CD4-positive, alpha-beta T cell (primary cell): ENCODE measurements at regions not wholly inside any gene's neighbourhood (a gene's known extent, or its start where the extent isn't known, plus 50 kb on each side); places are given as distances from the start of the nearest gene placed in this dataset.

ENCODE experiments used
- ATAC-seq: fragments of 200-7000 bp; cut with Tn5 transposase; one replicate; pipeline ENCODE4 v1.10.0; 2022; ENCODE audit warnings: mild to moderate bottlenecking; ENCODE audit not compliant: poor library complexity
- CTCF ChIA-PET: fragments of 350-600 bp; sonication (Branson Sonifier 250); formaldehyde crosslinking; loops from one replicate; lab custom pipeline; 2021; ENCODE audit warnings: antibody characterized with exemption, inconsistent platforms; lab: Charles Lee
- POLR2A ChIA-PET: fragments of 350-600 bp; sonication (Branson Sonifier 250); formaldehyde crosslinking; loops from one replicate; lab custom pipeline; 2021; ENCODE audit warnings: antibody characterized with exemption, inconsistent platforms; lab: Charles Lee
- DNase-seq, 14 experiments: peaks; one replicate each; pipeline ENCODE4 v3.0.0-alpha.2; 2013 to 2020; ENCODE audit warnings: mixed read lengths in 2 of 14
- H3K27ac ChIP-seq, 2 donors: one replicate each; pipeline versions ENCODE4 v1.5.1 to v1.7.0; 2013; ENCODE audit warnings: low read length in 2 of 2, low read depth in 1 of 2, mild to moderate bottlenecking in 1 of 2
- H3K27me3 ChIP-seq, 2 experiments: 1 replicate in 1 of 2; 2 replicates in 1 of 2; pipeline versions ENCODE4 v1.6.1 to v1.7.0; 2013; ENCODE audit warnings: low read length in 2 of 2, control low read depth in 1 of 2, mild to moderate bottlenecking in 1 of 2, moderate library complexity in 1 of 2; ENCODE audit not compliant: insufficient read depth in 2 of 2, control insufficient read depth in 1 of 2
- H3K36me3 ChIP-seq: one replicate; pipeline ENCODE4 v1.6.1; 2013; ENCODE audit warnings: low read length, control low read depth; ENCODE audit not compliant: insufficient read depth
- H3K4me1 ChIP-seq: one replicate; pipeline ENCODE4 v1.6.1; 2013; ENCODE audit warnings: low read length, control low read depth; ENCODE audit not compliant: insufficient read depth
- H3K4me3 ChIP-seq: one replicate; pipeline ENCODE4 v1.5.1; 2013; ENCODE audit warnings: mild to moderate bottlenecking, low read length, moderate library complexity
- H3K9me3 ChIP-seq, 2 experiments: 1 replicate in 1 of 2; 2 replicates in 1 of 2; pipeline versions ENCODE4 v1.6.1 to v1.7.0; 2013; ENCODE audit warnings: low read length in 2 of 2, mild to moderate bottlenecking in 2 of 2, control low read depth in 1 of 2, moderate library complexity in 1 of 2; ENCODE audit not compliant: control insufficient read depth in 1 of 2, insufficient read depth in 1 of 2
- H3K27ac Mint-ChIP-seq: one replicate; pipeline ENCODE4 v1.8.0; 2020; ENCODE audit warnings: mixed read lengths
- H3K27me3 Mint-ChIP-seq: one replicate; pipeline ENCODE4 v1.8.0; 2021; ENCODE audit warnings: mixed read lengths
- H3K36me3 Mint-ChIP-seq: one replicate; pipeline ENCODE4 v1.8.0; 2021; ENCODE audit warnings: low read depth, mixed read lengths
- H3K4me1 Mint-ChIP-seq: one replicate; pipeline ENCODE4 v1.8.0; 2021; ENCODE audit warnings: low read depth, mixed read lengths
- H3K4me3 Mint-ChIP-seq: one replicate; pipeline ENCODE4 v1.8.0; 2020; ENCODE audit warnings: mild to moderate bottlenecking, mixed read lengths
- H3K9me3 Mint-ChIP-seq: one replicate; pipeline ENCODE4 v1.8.0; 2020; ENCODE audit warnings: mixed read lengths
- intact Hi-C, 2 experiments: fragments of 100-400 bp; cut with DNase I in 1 of 2; cut with micrococcal nuclease in 1 of 2; formaldehyde crosslinking; loops; one replicate each; pipeline versions ENCODE4 v1.15.1 to v1.9.0; 2023 to 2025; cut with DNase I, micrococcal nuclease
- TF ChIP-seq, protein P1 (sequence below): fragments of 200-600 bp; IDR thresholded peaks from one replicate; pipeline ENCODE4 v1.8.0; 2022; ENCODE audit warnings: antibody characterized with exemption, mild to moderate bottlenecking

DNA sequence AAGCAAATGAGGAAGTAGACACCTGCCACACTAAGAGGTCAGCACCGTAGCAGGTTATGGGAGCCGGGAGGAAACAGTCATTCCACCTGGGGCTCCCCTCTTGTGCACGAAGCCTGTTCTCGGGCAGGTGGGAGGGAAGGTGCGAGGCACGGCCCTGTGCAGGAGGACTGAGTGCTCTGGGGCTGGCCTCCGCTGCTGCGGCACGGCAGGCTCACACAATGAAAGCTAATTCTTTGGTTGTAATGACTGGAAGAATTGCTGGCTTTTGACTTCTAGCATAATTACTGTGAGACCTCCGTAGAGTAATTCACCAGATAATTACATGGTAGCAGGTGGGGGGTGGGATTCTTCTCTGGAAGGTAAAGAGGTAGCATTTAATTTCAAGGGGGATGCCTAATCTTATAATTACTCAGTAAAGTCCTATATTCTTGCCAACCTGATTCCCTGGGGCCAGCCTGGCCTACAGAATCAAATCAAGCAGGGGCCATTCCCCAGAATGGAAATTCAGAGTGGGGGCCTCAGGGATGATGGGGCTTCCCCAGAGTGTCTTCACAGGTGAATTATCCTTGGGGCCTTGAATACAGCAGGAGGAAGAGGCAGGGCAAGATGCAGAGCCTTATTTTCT lies 129.1 kb downstream of the TPRA1 start:
- peaks cover 8% of the 10 kb centered on the region for H3K4me1 ChIP-seq
- CTCF ChIA-PET = no interaction called here

DNA sequence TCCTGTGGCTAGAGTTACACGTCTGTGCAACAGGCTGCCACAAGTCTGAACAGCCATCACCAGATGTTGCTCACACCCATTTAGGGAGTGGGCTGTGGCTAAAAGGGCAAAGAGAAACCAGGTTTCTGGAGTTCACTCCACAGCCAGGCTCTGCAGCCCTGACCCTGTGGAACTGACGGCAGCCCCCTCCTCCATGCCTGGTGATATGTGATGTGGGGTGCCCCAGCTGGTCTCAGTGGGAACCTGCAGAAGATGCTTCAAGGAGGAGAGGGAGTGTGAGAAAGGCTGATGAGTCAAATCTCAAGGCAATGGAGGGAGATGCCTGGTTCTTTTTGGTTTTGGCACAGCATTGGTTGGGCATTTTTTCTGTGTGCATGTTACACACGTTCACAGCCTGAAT lies 130.6 kb downstream of the TPRA1 start:
- Histone ChIP-seq H3K36me3 (no peaks in the 10 kb centered on the region), H3K9me3 (peaks cover 0 to 27% of the 10 kb centered on the region in 2 experiments), H3K4me1 (peaks cover 22% of the 10 kb centered on the region), H3K4me3 (no peak overlapping the region), H3K27me3 (peaks cover 47 to 49% of the 10 kb centered on the region in 2 experiments), H3K27ac (no peak overlapping the region)
- no peak for DNase-seq
- ATAC-seq = no peak
- H3K9me3 Mint-ChIP-seq = no peaks in the 10 kb centered on the region
- no peak overlapping the region for H3K4me3 Mint-ChIP-seq
- ChIA-PET CTCF (no interaction called here), POLR2A (no interaction called here)
- H3K27me3 Mint-ChIP-seq = peaks cover 59% of the 10 kb centered on the region
- no peak overlapping the region for H3K27ac Mint-ChIP-seq
- peaks cover 11% of the 10 kb centered on the region for H3K4me1 Mint-ChIP-seq
- H3K36me3 Mint-ChIP-seq = no peaks in the 10 kb centered on the region
- intact Hi-C loops = loop anchor here in 1 of 2 experiments (5.0 kb wide), 1 partner anchor 708 kb away; no protein-coding TSS in a partner anchor
- TF ChIP-seq, protein P1, sequence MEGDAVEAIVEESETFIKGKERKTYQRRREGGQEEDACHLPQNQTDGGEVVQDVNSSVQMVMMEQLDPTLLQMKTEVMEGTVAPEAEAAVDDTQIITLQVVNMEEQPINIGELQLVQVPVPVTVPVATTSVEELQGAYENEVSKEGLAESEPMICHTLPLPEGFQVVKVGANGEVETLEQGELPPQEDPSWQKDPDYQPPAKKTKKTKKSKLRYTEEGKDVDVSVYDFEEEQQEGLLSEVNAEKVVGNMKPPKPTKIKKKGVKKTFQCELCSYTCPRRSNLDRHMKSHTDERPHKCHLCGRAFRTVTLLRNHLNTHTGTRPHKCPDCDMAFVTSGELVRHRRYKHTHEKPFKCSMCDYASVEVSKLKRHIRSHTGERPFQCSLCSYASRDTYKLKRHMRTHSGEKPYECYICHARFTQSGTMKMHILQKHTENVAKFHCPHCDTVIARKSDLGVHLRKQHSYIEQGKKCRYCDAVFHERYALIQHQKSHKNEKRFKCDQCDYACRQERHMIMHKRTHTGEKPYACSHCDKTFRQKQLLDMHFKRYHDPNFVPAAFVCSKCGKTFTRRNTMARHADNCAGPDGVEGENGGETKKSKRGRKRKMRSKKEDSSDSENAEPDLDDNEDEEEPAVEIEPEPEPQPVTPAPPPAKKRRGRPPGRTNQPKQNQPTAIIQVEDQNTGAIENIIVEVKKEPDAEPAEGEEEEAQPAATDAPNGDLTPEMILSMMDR = no peak

More for the DNA sequence above, 129.1 kb downstream of the TPRA1 start:
- peaks cover 5% of the 10 kb centered on the region for H3K4me1 Mint-ChIP-seq
- H3K4me3 Mint-ChIP-seq = no peak overlapping the region
- no peaks in the 10 kb centered on the region for H3K9me3 Mint-ChIP-seq
- intact Hi-C loops = no loop called here
- H3K36me3 Mint-ChIP-seq = no peaks in the 10 kb centered on the region
- no peaks in the 10 kb centered on the region for H3K36me3 ChIP-seq
- H3K27ac Mint-ChIP-seq = no peak overlapping the region
- TF ChIP-seq, protein P1 = no peak
- no peak overlapping the region for H3K27ac ChIP-seq
- H3K27me3 Mint-ChIP-seq = peaks cover 54% of the 10 kb centered on the region
- POLR2A ChIA-PET = no interaction called here
- DNase-seq (no peak), ATAC-seq (no peak)
- peaks cover 36% of the 10 kb centered on the region in 2 experiments for H3K27me3 ChIP-seq
- H3K9me3 ChIP-seq = peaks cover 0 to 23% of the 10 kb centered on the region in 2 experiments
- no peak overlapping the region for H3K4me3 ChIP-seq

DNA sequence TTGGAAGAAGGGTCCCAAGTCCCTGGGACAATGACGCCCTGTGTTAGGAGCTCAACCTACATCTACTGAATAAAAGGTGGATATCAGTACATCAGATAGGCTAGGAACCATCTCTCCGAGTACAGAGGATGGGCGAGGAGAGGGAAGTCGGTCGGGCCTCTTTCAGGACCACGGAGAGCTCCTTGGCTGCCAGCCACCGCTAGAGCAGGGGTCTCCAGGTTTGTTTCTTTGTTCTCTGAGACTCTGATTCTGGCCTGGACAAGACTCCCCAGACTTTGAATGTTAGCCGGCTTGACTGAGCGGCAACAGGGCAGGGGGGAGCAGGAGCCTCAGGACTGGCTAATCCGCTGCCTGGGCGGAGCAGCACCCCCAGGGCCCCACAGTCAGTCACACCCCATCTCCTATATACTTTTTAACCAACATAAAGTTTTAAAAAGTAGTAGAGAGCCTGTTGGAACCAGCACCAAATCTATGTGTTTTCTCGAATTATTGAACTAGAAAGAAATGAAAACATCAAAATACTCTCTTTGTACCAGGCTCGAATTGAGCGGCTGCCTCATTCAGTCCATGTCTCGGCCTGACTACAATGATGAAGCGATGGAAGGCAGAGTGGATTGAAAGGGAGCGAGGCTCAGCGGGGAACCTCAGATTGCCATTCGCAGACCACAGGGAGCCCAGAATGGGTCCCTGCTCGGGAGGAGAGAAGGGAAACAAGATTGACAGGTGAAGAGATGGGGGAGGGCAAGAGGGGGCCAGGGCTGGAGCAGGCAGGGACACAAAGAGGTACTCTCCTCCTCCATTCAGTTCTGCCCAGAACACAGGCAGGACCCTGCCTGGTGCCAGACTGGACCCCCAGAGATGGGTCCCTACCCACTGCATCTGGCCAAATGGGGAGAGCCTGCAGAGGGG lies 131.6 kb downstream of the TPRA1 start:
- no peaks in the 10 kb centered on the region for H3K36me3 ChIP-seq
- ChIA-PET POLR2A (no interaction called here), CTCF (no interaction called here)
- no peak overlapping the region for H3K27ac ChIP-seq
- Mint-ChIP-seq H3K4me1 (peaks cover 14% of the 10 kb centered on the region), H3K4me3 (no peak overlapping the region), H3K27me3 (peaks cover 63% of the 10 kb centered on the region), H3K36me3 (no peaks in the 10 kb centered on the region), H3K27ac (no peak overlapping the region), H3K9me3 (no peaks in the 10 kb centered on the region)
- TF ChIP-seq, protein P1 = no peak
- ATAC-seq (no peak), DNase-seq (peak in 2 of 14 experiments; percentile 10 to 25)
- intact Hi-C loops = loop anchor here in 1 of 2 experiments (5.0 kb wide), 1 partner anchor 707 kb away; no protein-coding TSS in a partner anchor
- H3K4me3 ChIP-seq = no peak overlapping the region
- H3K27me3 ChIP-seq = peaks cover 47 to 55% of the 10 kb centered on the region in 2 experiments
- H3K9me3 ChIP-seq = peaks cover 0 to 27% of the 10 kb centered on the region in 2 experiments
- H3K4me1 ChIP-seq = peaks cover 22% of the 10 kb centered on the region
